ENCODE measurements at regions not wholly inside any gene's neighbourhood (a gene's known extent, or its start where the extent isn't known, plus 50 kb on each side); places are given as distances from the start of the nearest gene placed in this dataset.

DNA sequence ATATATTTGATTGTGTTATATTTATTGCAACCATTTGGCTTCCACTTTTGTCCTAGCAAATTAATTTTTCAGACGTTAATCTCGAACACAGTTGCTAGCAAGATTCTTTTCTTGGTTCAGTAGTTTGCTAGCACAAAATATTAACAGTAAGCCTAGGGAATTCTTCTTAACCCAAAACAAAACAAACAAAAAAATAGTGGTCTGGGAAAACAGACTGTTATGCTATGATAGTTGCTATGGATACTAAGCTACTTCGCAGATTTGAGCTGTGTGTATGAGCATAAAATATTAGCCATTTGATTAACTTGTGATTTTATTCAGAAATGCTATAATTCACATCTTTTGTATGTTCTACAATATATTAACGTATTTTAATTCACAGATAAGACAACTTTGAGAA is 541.5 kb upstream of the NETO1 start:
- TF ChIP-seq, protein P1, sequence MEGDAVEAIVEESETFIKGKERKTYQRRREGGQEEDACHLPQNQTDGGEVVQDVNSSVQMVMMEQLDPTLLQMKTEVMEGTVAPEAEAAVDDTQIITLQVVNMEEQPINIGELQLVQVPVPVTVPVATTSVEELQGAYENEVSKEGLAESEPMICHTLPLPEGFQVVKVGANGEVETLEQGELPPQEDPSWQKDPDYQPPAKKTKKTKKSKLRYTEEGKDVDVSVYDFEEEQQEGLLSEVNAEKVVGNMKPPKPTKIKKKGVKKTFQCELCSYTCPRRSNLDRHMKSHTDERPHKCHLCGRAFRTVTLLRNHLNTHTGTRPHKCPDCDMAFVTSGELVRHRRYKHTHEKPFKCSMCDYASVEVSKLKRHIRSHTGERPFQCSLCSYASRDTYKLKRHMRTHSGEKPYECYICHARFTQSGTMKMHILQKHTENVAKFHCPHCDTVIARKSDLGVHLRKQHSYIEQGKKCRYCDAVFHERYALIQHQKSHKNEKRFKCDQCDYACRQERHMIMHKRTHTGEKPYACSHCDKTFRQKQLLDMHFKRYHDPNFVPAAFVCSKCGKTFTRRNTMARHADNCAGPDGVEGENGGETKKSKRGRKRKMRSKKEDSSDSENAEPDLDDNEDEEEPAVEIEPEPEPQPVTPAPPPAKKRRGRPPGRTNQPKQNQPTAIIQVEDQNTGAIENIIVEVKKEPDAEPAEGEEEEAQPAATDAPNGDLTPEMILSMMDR (IDR thresholded peaks at IDR 0.05; ENCODE audit: poor library complexity), result no peak
- TF ChIP-seq EZH2phosphoT487 (IDR thresholded peaks at IDR 0.05; ENCODE audit: low read depth, severe bottlenecking, unreplicated experiment), result no peak

All from hepatocyte (in vitro differentiated cells).